DMS153 treated with DMSO at 0.1 percent for 48 hours (cell line): ENCODE measurements at regions not wholly inside any gene's neighbourhood (a gene's known extent, or its start where the extent isn't known, plus 50 kb on each side); places are given as distances from the start of the nearest gene placed in this dataset.

Source experiments
- DNase-seq: peaks from one replicate; lab custom pipeline; 2025; ENCODE audit not compliant: unreplicated experiment; lab: John Stamatoyannopoulos, UW

DNA sequence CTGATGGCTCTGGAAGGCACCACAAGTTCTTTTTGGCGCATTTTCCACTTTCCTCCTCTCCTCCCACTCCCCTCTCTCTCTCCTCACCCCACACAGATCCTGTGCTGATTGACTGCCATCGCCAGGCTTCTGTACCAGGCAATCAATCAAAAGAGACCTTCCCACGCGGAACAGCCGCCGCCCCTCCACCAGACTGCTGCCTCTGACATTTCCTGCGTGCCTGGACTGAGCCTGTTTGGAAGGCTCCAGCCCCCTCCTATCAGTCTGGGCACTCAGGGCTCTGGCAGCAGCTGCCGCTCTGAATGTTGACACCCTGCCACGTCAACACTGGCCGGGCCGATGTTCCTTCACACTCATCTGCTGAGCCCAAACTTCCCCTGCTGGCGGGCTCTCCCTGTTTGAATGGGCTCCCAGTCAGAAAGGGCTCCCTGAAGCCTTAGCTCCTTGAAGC is 467.7 kb downstream of the EPHA4 start:
- peak; percentile 9 for DNase-seq

DNA sequence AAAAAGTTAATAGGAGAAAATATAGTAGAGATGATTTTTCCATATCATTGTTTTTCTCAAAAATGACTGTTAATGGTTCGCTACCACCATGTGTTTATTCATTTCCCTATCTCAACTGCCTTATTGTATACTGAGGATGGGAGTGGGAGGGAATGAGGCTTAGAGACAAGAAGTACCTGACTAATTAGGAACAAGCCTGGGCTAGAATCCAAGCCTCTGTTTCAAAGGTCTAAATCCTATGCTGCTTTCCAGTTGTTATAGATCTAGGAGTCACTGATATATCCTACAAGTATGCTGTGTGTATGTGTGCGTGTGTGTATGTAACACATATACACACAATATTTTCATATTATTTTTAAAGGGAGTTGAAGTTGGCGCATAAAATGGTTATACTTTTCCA is 465.9 kb downstream of the EPHA4 start:
- no peak for DNase-seq

DNA sequence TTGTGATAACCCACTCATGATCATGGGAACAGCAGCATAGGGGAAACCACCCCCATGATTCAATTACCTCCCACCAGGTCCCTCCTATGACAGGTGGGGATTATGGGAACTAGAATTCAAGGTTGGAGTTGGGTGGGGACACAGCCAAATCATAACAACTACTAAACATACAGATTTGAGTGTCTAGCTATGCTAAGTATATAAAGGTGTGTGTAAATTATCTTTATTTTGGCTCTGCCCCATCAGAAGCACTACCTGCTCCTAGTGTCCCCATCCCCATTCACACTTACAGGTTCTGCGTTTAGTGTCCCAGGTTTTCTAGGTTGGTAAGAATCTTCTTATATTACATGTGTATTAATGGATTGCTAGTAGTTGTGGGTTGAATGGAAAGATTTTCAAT is 464.7 kb downstream of the EPHA4 start:
- DNase-seq = no peak

DNA sequence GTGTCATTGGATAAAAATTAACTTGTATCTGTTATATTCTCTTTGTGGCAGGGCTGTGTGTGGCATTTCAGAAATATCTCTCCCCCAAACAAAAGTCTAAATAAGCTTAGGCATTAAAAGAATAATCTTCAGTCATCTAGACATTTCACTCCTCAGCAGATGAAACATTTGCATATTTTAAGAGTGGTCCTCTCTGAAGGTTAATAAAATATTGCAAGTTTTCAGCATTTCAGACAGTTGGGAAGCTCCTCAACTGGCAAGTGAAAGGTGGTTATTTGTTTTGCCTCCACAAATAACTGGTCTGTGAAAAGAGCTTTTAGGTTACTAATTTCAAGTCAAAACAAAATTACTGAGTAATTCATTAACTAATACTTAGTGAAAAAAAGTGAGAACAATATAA is 462.6 kb downstream of the EPHA4 start:
- DNase-seq = no peak

DNA sequence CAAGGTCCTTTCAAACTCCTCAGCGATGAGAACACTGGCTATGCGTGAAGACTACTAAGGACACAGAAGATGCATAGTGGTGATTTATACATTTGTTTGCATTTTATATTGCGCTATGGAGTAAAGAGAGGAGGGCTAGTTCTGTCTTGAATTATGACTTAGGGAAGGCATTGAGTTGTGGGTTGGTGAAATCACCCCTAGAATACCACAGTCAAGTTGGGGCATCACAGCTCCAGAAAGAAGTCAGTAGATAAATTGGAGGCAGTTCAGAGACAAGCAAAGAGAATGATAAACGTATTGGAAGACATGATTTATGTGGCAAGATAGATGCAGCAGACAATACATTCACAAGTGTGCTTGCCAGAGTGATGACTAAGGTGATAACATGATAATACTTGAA is 460.4 kb downstream of the EPHA4 start:
- DNase-seq = no peak

DNA sequence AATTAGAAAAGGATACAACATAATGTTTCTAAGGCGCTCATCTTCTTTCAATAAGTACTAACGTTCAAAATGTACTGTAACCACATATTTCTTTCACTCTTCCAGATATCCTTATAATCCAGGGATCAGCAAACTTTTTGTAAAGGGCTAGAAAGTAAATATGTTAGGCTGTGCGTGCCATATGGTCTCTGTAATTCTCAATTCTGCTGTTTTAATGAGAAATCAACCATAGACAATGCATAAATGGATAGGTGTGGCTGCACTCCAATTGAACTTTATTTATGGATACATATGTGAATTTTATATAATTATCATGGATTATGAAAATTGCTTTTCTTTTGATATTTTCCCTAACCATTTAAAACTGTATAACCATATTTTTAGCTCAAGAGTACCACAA is 459.4 kb downstream of the EPHA4 start:
- no peak for DNase-seq

DNA sequence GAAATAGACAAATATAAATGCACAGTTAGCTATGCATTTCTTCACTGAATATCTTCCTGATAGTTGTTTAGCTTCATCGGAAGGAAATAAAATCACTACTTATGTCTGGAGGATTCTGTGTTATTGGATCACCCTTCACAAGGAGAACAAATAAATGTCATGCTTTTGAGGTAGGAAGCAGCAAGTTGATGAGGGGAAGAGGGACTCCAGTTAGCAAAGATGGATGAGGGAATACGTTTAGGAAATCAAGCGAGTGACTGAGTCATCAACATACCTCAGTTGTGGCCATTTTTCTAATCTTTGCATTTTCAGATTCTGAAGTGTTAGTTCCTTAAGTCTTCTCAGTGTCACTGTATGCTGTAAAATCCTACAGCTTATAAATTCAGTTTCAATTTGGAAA is 456.2 kb downstream of the EPHA4 start:
- no peak for DNase-seq

DNA sequence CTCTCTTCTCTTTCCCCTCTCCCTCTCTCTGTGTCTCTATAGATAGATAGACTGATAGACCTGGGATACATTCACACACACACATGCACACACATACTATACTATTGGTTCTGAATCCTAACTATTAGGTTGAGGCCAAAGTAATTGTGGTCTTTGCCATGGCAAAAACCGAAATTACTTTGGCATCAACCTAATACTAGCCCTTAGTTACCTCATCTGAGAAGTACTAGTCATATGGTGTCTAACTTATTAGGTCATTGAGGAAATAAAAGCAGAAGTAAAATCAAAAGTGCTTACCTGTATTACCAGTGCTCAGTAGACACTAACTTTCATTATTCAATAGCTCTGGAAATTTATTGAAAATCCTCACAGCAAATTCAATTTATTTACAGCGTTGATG is 451.5 kb downstream of the EPHA4 start:
- DNase-seq = no peak

DNA sequence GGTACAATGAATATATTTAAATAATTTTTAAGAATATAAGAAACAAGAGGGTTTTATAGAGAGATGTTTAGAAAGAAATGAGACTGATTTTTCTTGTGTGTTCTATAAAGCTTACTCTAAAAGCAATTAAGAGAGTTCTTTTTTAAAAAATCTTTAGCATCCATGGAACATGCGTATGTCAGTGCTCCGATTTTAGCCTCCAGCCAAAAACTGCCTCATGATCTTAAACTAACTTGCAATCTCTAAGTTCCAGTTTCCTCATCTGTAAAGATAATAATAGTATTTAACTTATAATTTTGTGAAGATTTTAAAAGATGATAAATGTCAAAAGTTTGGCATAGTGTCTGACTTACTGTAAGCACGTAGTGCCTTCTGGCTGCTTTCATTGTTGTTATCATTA is 448.7 kb downstream of the EPHA4 start:
- DNase-seq = no peak

DNA sequence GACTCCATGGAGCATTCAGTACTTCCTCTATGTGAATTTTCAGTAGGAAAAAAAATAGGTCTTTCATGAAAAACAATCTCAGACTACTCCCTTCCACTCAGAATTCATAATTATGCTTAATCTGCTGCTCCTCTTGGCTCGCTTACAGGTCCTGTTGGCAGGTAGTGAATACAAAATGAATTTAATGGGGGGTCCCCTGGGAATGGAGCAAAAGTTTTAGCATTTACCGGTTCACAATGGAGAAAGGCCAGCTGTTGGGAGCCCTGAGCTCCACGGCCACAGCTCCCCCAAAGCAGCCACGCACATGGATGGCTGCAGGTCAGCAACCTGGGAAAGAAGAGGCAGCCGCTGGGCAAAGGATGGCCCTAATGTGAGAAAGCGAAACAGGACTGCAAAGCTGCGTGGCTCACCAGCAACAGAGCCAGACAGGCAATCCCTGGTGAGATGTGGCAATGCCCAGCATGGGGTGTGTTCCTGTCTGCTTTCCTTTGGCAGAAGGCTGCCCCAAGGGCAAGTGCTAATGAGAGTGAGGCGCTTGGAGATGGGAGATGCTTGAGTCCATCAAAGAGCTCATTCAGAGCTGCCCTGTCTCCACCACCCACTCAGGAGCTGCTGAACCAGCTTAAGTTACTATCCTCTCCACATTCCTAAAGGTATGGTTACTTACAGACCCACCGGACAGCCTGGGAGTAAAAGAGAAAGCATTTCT is 447.4 kb downstream of the EPHA4 start:
- peak; percentile 63 for DNase-seq

DNA sequence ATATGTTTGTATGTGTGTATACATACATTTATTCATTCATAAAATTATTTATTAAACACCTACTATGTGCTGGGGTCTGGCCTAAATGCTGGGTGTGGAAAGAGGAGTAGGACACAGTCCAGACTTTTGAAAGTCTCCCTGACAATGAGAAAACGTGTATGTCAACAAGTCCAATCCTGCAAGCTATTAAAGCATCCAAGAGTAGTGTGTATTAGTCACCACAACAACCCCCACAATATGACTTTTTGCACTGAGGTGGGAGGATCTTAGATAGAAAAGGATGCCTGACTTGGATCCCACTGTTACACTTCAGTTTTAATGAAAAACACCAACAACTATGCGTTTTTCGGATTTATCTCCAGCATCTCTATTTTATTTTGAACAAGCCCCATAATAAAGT is 446.4 kb downstream of the EPHA4 start:
- DNase-seq = no peak

DNA sequence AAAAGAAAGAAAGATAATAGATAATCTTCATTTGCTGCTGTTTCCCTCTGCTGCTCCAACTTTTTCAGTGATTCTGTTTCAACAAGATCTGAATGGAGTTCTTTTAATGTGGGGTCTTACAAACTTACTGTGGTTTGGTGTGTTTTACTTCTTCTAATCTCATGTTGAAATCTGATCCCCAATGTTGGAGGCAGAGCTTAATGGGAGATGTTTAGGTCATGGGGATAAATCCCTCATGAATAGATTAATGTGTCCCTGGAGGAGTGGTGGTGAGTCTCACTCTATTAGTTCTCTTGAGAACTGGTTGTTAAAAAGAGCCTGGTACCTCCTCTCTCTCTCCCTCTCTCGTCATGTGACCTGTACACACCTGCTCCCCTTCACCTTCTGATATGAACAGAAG is 442.4 kb downstream of the EPHA4 start:
- DNase-seq = no peak

DNA sequence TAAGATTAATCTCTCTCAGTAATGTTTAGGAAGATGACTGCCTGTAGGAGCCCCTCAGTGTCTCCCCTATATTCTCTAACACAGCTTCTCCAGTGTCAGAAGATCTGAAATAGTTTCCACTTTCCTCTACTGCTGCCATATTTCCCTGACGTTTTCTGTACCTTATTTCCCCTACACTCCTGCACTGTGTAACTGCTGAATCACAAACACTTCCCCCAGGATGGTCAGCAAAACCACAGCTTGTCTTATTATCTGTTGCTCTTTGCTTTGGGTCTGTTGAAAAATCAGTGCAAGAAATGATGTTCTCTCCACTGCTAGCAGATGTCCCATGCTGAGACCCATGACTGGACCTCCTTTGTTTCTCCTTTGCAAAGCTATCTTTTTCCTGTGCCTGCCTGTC is 441.7 kb downstream of the EPHA4 start:
- no peak for DNase-seq

DNA sequence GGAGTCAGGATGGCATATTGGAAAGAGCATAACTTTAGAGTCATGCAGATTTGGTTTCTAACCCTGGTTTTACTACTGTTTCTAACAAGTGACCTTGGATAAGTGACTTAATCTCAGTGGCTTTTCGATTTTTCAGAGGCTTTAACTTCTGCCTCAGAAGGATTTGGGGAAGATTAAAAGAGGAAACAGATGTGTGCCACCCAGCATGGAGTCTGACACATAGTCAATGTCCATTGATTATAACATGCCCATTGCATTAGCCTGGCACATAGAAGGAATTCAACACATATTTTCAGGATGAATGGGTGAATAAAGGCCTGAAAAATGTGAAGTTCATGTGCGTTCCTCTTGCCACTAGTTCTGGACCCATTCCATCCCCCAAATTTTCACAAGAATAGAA is 438.2 kb downstream of the EPHA4 start:
- no peak for DNase-seq

DNA sequence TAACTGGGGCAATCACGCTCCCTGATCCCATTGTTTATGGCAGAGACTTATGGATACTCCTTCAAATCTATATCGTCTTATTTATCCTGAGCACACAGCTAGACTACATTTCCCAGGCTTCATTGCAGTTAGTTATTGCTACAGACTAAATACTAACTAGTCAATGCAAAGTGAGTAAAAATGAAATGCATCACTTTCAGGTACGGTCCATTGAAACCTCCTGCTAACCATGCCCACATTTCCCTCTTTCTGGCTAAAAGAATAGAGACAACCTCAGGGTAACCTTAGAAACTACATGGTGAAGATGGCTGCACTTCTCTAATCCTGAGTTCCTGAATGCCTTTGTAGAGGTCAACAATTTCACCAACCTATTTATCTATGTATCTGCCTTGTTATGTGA is 437.4 kb downstream of the EPHA4 start:
- DNase-seq = no peak

DNA sequence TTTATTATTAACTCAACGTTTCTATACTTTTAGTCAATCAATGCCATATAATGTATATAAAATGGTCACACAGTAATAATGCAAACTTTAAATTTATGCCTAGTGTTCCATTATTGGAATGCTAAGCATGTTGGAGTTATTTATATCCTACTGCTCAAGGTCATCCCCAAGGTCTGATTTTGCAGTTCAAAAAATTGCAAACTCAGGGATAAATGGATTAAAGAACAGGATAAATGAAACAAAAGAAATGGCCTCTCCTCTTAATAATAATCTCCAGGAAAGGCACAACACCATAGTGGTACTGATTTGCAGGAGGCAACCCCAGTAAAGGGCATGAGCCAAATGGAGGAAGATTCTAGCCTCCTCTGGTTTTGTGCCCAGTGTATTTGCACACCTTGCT is 436.4 kb downstream of the EPHA4 start:
- DNase-seq = no peak

DNA sequence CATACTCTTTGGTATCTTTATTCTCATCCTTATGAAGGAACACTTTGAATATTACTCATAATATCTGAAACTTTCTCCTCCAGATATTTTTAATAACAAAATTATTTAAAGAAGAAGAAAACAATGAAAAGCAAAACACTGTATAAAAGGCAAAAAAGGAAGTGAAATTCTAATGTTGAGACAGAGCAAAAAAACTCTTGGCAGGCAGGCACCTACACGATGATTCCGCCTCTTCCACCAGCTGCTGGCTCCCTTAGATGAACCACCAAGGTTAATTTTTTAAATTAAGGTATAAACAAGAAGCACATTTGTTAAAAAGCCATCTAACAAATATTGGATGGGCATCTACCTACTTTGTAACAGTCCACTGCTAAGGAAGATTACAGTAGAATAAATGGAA is 434.7 kb downstream of the EPHA4 start:
- no peak for DNase-seq

DNA sequence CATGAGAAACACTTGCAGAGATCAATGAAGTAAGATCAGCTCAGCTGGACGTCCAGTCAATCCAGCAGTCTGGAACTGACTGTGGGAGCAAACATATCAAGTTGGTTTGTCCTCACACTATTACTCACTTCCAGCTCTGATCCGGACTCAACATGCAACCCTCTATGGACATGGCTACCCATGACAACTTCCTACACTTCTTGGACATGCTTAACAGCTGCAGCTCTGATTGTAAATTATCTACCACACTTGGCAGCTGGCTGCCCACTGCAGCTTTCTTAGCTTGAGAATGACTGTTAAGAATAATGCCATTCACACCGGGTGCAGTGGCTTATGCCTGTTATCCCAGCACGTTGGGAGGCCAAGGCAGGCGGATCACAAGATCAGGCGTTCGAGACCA is 429.8 kb downstream of the EPHA4 start:
- no peak for DNase-seq

DNA sequence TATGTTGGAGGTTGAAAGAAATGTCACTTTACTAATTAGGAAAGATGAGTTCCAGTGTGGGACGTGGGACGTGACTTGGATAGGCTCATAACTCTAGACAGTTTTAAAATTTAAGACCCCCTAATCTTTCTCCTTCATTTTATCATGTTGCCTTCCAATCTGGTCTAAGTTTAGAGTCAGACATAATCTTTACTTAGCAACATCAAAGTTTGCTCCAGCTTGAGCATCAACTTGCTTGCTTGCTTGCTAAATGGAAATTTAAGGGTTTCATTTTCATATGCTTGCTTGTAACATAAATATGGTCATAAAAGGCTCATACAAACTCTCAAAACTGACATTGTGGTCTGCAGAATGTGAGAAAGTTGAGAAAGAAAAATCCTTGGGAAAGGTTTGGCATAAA is 428.9 kb downstream of the EPHA4 start:
- no peak for DNase-seq

DNA sequence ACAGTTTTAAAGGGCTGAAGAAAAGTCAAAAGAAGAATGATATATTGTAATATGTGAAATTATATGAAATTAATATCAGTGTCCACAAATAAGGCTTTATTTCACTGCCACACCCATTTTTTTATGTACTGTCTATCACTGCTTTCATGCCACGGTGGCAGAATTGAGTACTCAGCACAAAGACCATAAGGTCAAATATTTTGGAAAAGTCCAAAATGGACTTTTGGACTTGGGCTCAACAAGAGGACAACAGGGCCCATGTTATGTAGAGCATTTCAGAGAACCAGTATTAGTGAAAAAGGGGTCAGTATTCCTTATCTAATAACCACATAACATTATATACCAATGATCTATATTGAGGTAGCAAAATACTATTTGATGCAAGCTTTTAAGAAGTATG is 427.2 kb downstream of the EPHA4 start:
- DNase-seq = no peak

DNA sequence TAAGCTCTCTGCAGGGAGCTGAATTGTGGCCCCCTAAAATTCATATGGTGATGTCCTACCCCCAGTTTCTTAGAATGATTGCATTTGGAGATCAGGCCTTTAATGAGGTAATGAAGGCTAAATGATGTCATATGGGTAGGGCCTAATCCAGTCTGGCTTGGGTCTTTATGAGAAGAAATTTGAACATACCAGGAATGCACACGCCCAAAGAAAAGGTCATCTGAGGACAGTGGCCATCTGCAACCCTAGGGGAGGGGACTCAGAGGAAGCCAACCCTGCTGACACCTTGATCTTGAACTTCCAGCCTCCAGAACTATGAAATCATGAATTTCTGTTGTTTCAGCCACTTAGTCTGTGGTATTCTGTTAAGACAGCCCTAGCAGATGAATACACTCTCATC is 426.7 kb downstream of the EPHA4 start:
- DNase-seq = no peak

DNA sequence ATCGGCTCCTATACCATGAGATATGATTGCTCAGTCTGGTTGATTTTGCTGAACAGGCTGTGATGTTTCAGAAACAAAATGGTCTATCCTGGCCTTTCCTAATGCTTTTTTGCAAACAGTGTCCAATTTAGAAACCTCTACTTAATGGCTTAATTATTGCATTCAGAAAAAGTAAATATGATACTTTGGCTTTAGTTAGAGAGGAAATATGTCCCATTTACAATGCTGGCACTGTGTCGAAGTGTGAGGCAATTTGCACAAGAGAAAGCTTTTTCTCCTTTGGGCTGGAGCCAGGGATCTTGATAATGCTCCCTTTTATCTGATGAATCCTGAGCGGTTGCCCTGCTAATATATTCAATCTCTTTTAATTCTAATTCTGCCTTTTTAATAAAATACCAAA is 418.9 kb downstream of the EPHA4 start:
- no peak for DNase-seq

DNA sequence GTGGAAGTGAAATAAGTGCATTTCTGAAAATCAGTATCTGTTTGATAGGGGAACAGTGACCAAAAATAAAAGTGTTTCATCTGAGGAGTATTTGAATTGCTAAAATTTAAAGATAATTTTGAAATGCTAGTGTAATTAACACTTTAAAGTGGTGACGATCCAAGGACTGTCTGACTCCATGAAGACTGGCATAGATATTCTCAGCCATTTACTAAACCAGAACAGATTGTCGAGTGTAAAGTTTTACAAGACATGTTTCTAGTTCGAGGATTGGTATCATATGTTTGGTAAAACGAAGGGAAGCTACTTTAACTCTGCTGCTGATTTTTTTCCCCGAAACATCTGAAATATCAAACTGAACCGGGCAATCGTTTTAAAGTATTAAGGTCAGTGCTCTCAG is 417.9 kb downstream of the EPHA4 start:
- no peak for DNase-seq
